ENCODE measurements at regions not wholly inside any gene's neighbourhood (a gene's known extent, or its start where the extent isn't known, plus 50 kb on each side); places are given as distances from the start of the nearest gene placed in this dataset.

DNA sequence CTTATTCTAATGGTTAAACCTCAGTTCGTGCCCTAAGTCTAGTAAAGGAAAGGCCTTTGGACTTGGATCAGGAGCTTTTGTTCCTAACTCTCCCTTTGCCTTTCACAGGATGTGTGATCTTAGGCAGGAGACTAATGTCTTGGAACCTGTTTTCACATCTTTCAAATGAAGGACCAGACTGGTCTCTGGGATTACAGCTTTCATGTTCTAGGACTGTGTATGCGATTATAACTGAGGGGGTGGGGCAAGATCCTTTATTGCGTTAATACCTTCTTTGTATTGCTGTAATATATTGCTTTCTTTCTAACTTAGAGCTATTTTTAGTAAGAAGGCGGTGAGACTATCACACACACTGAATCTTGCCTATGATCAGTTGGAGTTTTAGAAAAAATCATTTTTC is 368.1 kb downstream of the RPRM start:
- H3K27me3 ChIP-seq (ENCODE audit: insufficient read depth, low read depth) = no peaks in the 10 kb centered on the region
- H2AFZ ChIP-seq (ENCODE audit: low read depth) = no peak overlapping the region
- TF ChIP-seq, protein P1, sequence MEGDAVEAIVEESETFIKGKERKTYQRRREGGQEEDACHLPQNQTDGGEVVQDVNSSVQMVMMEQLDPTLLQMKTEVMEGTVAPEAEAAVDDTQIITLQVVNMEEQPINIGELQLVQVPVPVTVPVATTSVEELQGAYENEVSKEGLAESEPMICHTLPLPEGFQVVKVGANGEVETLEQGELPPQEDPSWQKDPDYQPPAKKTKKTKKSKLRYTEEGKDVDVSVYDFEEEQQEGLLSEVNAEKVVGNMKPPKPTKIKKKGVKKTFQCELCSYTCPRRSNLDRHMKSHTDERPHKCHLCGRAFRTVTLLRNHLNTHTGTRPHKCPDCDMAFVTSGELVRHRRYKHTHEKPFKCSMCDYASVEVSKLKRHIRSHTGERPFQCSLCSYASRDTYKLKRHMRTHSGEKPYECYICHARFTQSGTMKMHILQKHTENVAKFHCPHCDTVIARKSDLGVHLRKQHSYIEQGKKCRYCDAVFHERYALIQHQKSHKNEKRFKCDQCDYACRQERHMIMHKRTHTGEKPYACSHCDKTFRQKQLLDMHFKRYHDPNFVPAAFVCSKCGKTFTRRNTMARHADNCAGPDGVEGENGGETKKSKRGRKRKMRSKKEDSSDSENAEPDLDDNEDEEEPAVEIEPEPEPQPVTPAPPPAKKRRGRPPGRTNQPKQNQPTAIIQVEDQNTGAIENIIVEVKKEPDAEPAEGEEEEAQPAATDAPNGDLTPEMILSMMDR (conservative IDR thresholded peaks at IDR 0.05; ENCODE audit: low read depth, low read length) = no peak
- no peaks in the 10 kb centered on the region for H4K20me1 ChIP-seq (ENCODE audit: insufficient read depth)
- no peak overlapping the region for H3K9ac ChIP-seq
- H3K4me3 ChIP-seq (IDR thresholded peaks at IDR 0.05; ENCODE audit: insufficient read depth, low read depth, low read length) = no peak overlapping the region
- H3K36me3 ChIP-seq (ENCODE audit: insufficient read depth) = no peaks in the 10 kb centered on the region
- H3K79me2 ChIP-seq (ENCODE audit: insufficient read depth, low read depth) = no peaks in the 10 kb centered on the region
- no peak overlapping the region for H3K27ac ChIP-seq
- peaks cover 18% of the 10 kb centered on the region for H3K4me1 ChIP-seq (ENCODE audit: low read depth, poor library complexity, severe bottlenecking)
- H3K4me2 ChIP-seq = no peak overlapping the region

DNA sequence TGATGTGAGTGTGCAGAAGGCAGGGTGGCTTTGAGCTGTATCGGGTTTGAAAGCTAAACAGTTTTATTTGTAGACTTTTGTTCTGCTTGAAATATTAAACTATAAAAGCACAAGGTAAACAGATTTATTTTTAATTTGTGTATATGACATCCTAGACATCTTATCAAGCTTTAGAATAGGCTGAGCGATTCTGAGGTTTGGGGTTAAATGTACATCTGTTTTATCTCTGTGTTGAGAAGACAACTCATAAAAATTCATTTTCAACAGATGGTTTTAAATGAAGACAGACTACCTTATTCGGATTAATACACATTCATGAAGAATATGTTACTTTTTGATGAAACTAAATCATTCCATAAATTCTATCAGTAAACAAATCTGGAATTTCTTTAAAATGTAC is 368.8 kb downstream of the RPRM start:
- no peak overlapping the region for H3K4me2 ChIP-seq
- no peaks in the 10 kb centered on the region for H3K36me3 ChIP-seq (ENCODE audit: insufficient read depth)
- no peak overlapping the region for H3K9ac ChIP-seq
- H3K79me2 ChIP-seq (ENCODE audit: insufficient read depth, low read depth) = no peaks in the 10 kb centered on the region
- H3K4me3 ChIP-seq (IDR thresholded peaks at IDR 0.05; ENCODE audit: insufficient read depth, low read depth, low read length) = no peak overlapping the region
- H4K20me1 ChIP-seq (ENCODE audit: insufficient read depth) = no peaks in the 10 kb centered on the region
- no peak overlapping the region for H2AFZ ChIP-seq (ENCODE audit: low read depth)
- no peaks in the 10 kb centered on the region for H3K27me3 ChIP-seq (ENCODE audit: insufficient read depth, low read depth)
- H3K27ac ChIP-seq = no peak overlapping the region
- TF ChIP-seq, protein P1 (conservative IDR thresholded peaks at IDR 0.05; ENCODE audit: low read depth, low read length) = no peak
- H3K4me1 ChIP-seq (ENCODE audit: low read depth, poor library complexity, severe bottlenecking) = peaks cover 18% of the 10 kb centered on the region

DNA sequence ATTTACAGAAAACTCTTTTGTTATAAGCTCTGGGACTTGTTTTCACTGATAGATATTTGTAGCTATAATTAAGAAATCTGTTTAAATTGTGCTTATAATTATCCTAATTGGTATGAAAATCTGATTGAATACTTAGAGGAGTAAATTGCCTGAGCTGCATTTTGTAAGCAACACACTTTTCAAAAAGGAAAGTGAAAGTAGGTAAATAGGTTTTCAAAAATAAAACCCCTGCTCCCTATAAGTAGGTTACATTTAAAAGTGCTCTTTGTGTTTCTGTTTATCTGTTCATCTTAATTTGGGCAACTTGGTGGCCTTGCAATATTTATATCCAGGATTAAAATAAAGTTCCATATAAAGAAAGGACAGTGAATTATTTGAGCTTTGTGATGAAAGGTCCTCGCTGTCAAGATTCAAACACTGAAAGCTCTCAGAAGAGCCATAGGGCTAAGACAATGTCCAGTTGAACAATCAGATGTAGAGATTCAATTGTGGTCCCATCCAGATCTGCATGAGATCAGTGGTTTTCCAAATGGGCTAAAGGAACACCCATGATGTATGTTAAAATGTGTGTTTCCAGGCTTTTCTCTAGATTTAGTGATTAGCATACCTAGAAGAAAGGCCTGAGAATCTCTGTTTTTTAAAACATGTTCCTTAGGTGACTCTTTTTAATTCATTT is 371.6 kb downstream of the RPRM start:
- H3K27me3 ChIP-seq (ENCODE audit: insufficient read depth, low read depth) = no peaks in the 10 kb centered on the region
- no peaks in the 10 kb centered on the region for H4K20me1 ChIP-seq (ENCODE audit: insufficient read depth)
- peak overlapping the region; percentile 17; the same call in 1 of the 2 replicates for H3K27ac ChIP-seq
- TF ChIP-seq, protein P1 (conservative IDR thresholded peaks at IDR 0.05; ENCODE audit: low read depth, low read length) = no peak
- H3K79me2 ChIP-seq (ENCODE audit: insufficient read depth, low read depth) = no peaks in the 10 kb centered on the region; the same call in 1 of the 2 replicates
- peak overlapping the region; percentile 36; the same call in 1 of the 2 replicates for H3K9ac ChIP-seq
- H3K4me2 ChIP-seq = peak overlapping the region; percentile 72
- no peaks in the 10 kb centered on the region for H3K36me3 ChIP-seq (ENCODE audit: insufficient read depth)
- peak overlapping the region; percentile 50 for H2AFZ ChIP-seq (ENCODE audit: low read depth)
- H3K4me3 ChIP-seq (IDR thresholded peaks at IDR 0.05; ENCODE audit: insufficient read depth, low read depth, low read length) = peak overlapping the region; percentile 92
- H3K4me1 ChIP-seq (ENCODE audit: low read depth, poor library complexity, severe bottlenecking) = peaks cover 18% of the 10 kb centered on the region

DNA sequence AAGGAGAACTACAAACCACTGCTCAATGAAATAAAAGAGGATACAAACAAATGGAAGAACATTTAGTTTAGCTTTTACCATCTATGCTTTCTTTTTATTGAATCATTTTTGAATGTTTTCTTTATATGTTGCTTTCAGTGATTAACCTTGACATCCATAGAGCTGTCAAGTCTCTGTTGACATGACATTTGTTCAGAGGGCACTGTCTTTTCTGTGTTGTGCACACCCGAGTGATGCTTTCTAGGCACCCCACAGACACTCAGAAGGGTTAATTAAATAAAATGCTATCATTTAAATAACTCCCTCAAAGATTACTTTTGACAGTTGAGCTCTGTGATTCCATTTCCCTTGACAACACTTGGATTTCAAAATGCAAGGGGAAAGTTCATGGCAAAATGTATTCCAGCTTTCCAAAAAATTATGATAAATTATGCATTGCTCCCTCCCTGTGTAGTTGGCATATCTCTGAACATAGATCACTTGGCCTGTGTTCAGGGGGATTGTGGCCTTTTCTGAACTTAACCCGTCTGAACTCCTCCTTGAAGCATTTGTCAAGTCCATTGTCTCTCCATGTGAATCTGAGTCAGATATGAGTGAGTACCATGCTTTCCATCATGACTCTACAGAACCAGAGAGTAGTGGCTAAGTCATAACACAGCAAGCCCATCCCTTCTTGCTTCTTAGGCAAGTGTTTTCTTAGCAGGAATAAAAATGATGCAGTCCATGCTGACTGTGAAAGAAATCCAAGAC is 372.6 kb downstream of the RPRM start:
- Histone ChIP-seq H4K20me1 (ENCODE audit: insufficient read depth) (no peaks in the 10 kb centered on the region), H2AFZ (ENCODE audit: low read depth) (peak overlapping the region; percentile 50), H3K9ac (no peak overlapping the region), H3K79me2 (ENCODE audit: insufficient read depth, low read depth) (no peaks in the 10 kb centered on the region; the same call in 1 of the 2 replicates), H3K4me3 (IDR thresholded peaks at IDR 0.05; ENCODE audit: insufficient read depth, low read depth, low read length) (no peak overlapping the region), H3K27me3 (ENCODE audit: insufficient read depth, low read depth) (no peaks in the 10 kb centered on the region), H3K27ac (no peak overlapping the region), H3K4me2 (peak overlapping the region; percentile 72), H3K36me3 (ENCODE audit: insufficient read depth) (no peaks in the 10 kb centered on the region), H3K4me1 (ENCODE audit: low read depth, poor library complexity, severe bottlenecking) (peaks cover 18% of the 10 kb centered on the region)
- TF ChIP-seq, protein P1 (conservative IDR thresholded peaks at IDR 0.05; ENCODE audit: low read depth, low read length) = no peak

Data from KMS-11 (cell line).